Esophagus muscularis mucosa (tissue), 4 donors: ENCODE measurements at regions not wholly inside any gene's neighbourhood (a gene's known extent, or its start where the extent isn't known, plus 50 kb on each side); places are given as distances from the start of the nearest gene placed in this dataset.

ENCODE experiments used
- DNase-seq: peaks from one replicate; pipeline ENCODE4 v3.0.0-alpha.2; 2017; ENCODE audit errors: extremely low spot score
- H3K27ac ChIP-seq, 4 donors: fragments of 200-600 bp; sonication (generic); replicated peaks in 1 of 4; 1 replicate in 3 of 4; 2 replicates in 1 of 4; pipeline ENCODE4 v1.5.1; 2016 to 2019; ENCODE audit warnings: mild to moderate bottlenecking in 1 of 4
- H3K27me3 ChIP-seq, 4 donors: fragments of 200-600 bp; sonication (generic); one replicate each; pipeline versions ENCODE4 v1.5.1 to v1.6.0; 2016 to 2019
- H3K36me3 ChIP-seq, 4 donors: fragments of 200-600 bp; sonication (generic); one replicate each; pipeline ENCODE4 v1.5.1; 2016 to 2019
- H3K4me1 ChIP-seq, 4 donors: fragments of 200-600 bp; sonication (generic); one replicate each; pipeline ENCODE4 v1.5.1; 2016 to 2019
- H3K4me3 ChIP-seq, 4 donors: fragments of 200-600 bp; sonication (generic); 1 replicate in 2 of 4; 2 replicates in 2 of 4; pipeline ENCODE4 v1.5.1; 2016 to 2019; ENCODE audit warnings: mild to moderate bottlenecking in 4 of 4, moderate library complexity in 1 of 4
- H3K9me3 ChIP-seq, 4 donors: fragments of 200-600 bp; sonication (generic); 1 replicate in 3 of 4; 2 replicates in 1 of 4; pipeline ENCODE4 v1.5.1; 2016 to 2019
- CTCF ChIP-seq, 3 experiments: fragments of 200-600 bp in 2 of 3; fragments of 450-650 bp in 1 of 3; sonication (generic) in 2 of 3; IDR thresholded peaks; one replicate each; pipeline ENCODE4 v1.5.1; 2017 to 2019; ENCODE audit warnings: antibody characterized with exemption in 3 of 3, mild to moderate bottlenecking in 2 of 3, moderate library complexity in 1 of 3
- EP300 ChIP-seq: sonication (generic); formaldehyde crosslinking; IDR thresholded peaks from one replicate; pipeline ENCODE4 v1.6.1; 2017; ENCODE audit warnings: antibody characterized with exemption
- POLR2A ChIP-seq: fragments of 450-650 bp; IDR thresholded peaks from one replicate; pipeline ENCODE4 v1.6.1; 2017; ENCODE audit warnings: antibody characterized with exemption, moderate library complexity, mild to moderate bottlenecking, low read depth
- POLR2AphosphoS5 ChIP-seq, 2 donors: sonication (generic); formaldehyde crosslinking; IDR thresholded peaks; one replicate each; pipeline ENCODE4 v1.6.1; 2017; ENCODE audit warnings: antibody characterized with exemption in 2 of 2
- WGBS: methylation state at CpG from one replicate; pipeline ENCODE4 v1.1.5; 2018; 5-methylcytosine and 5-hydroxymethylcytosine counted together
- intact Hi-C: fragments of 100-400 bp; cut with DNase I; formaldehyde crosslinking; loops from one replicate; pipeline ENCODE4 v1.15.1; 2023

- DNase-seq: no peak
- no peaks in the 10 kb centered on the region for H3K9me3 ChIP-seq
- no peaks in the 10 kb centered on the region for H3K27me3 ChIP-seq
- H3K36me3 ChIP-seq: no peaks in the 10 kb centered on the region
- intact Hi-C loops: no loop called here
- H3K4me3 ChIP-seq: no peak overlapping the region
- no peak overlapping the region for H3K27ac ChIP-seq
- H3K4me1 ChIP-seq: no peaks in the 10 kb centered on the region
- TF ChIP-seq CTCF (IDR thresholded peaks at IDR 0.05) (no peak), POLR2AphosphoS5 (IDR thresholded peaks at IDR 0.05) (no peak), POLR2A (no peak), EP300 (no peak)
Observed at GRCh38 chr13:84470528-84470927, 588.3 kb upstream of the SLITRK1 start.

GRCh38 chr13:84466461-84466860, 584.2 kb upstream of the SLITRK1 start:
- Histone ChIP-seq H3K36me3 (no peaks in the 10 kb centered on the region), H3K4me3 (no peak overlapping the region), H3K27ac (no peak overlapping the region), H3K4me1 (no peaks in the 10 kb centered on the region), H3K27me3 (no peaks in the 10 kb centered on the region), H3K9me3 (no peaks in the 10 kb centered on the region)
- DNase-seq: no peak
- no peak for TF ChIP-seq CTCF (IDR thresholded peaks at IDR 0.05)
- TF ChIP-seq EP300: no peak
- no peak for TF ChIP-seq POLR2A
- TF ChIP-seq POLR2AphosphoS5 (IDR thresholded peaks at IDR 0.05): no peak
- intact Hi-C loops: no loop called here

GRCh38 chr13:84460989-84461388, 578.7 kb upstream of the SLITRK1 start:
- Histone ChIP-seq H3K9me3 (no peaks in the 10 kb centered on the region), H3K36me3 (no peaks in the 10 kb centered on the region), H3K4me1 (no peaks in the 10 kb centered on the region), H3K4me3 (no peak overlapping the region), H3K27me3 (no peaks in the 10 kb centered on the region), H3K27ac (no peak overlapping the region)
- TF ChIP-seq EP300 (no peak), POLR2A (no peak), CTCF (IDR thresholded peaks at IDR 0.05) (no peak), POLR2AphosphoS5 (IDR thresholded peaks at IDR 0.05) (no peak)
- DNase-seq: no peak
- intact Hi-C loops: no loop called here

GRCh38 chr13:84455143-84455905, 573.0 kb upstream of the SLITRK1 start:
- DNase-seq: no peak
- Histone ChIP-seq H3K36me3 (no peaks in the 10 kb centered on the region), H3K9me3 (no peaks in the 10 kb centered on the region), H3K27me3 (no peaks in the 10 kb centered on the region), H3K4me1 (no peaks in the 10 kb centered on the region), H3K4me3 (no peak overlapping the region), H3K27ac (no peak overlapping the region)
- 90% methylated on average over 4 of the region's 7 CpGs for WGBS
- TF ChIP-seq EP300 (no peak), POLR2A (no peak), CTCF (IDR thresholded peaks at IDR 0.05) (no peak), POLR2AphosphoS5 (IDR thresholded peaks at IDR 0.05) (no peak)
- intact Hi-C loops: no loop called here

- TF ChIP-seq POLR2AphosphoS5 (IDR thresholded peaks at IDR 0.05) (no peak), POLR2A (no peak), EP300 (no peak), CTCF (IDR thresholded peaks at IDR 0.05) (no peak)
- DNase-seq: no peak
- Histone ChIP-seq H3K9me3 (no peaks in the 10 kb centered on the region), H3K27ac (no peak overlapping the region), H3K27me3 (no peaks in the 10 kb centered on the region), H3K36me3 (no peaks in the 10 kb centered on the region), H3K4me3 (no peak overlapping the region), H3K4me1 (no peaks in the 10 kb centered on the region)
- intact Hi-C loops: no loop called here
- 86% methylated on average over 4 of the region's 4 CpGs for WGBS
Observed at GRCh38 chr13:84447640-84447978, 565.3 kb upstream of the SLITRK1 start.
